ENCODE measurements at regions not wholly inside any gene's neighbourhood (a gene's known extent, or its start where the extent isn't known, plus 50 kb on each side); places are given as distances from the start of the nearest gene placed in this dataset.

GRCh38 chr4:100246697-100247096 lies 56.4 kb upstream of the DDIT4L start:
- TF ChIP-seq CTCF (IDR thresholded peaks at IDR 0.05) (no peak), REST (IDR thresholded peaks at IDR 0.05; ENCODE audit: insufficient read depth in 1 of 2, low read depth in 2 of 2, low read length in 1 of 2) (no peak), POLR2AphosphoS5 (IDR thresholded peaks at IDR 0.05; ENCODE audit: low read depth, low read length) (no peak)

Data from Panc1 (cell line).